OCI-LY1 (cell line): ENCODE measurements at regions not wholly inside any gene's neighbourhood (a gene's known extent, or its start where the extent isn't known, plus 50 kb on each side); places are given as distances from the start of the nearest gene placed in this dataset.

Experiments used
- CTCF ChIP-seq: fragments of 200-600 bp; sonication (generic), shearing (Covaris generic); IDR thresholded peaks from 2 replicates; pipeline ENCODE4 v1.5.1; 2017; ENCODE audit warnings: mild to moderate bottlenecking, antibody characterized with exemption, low read length, moderate library complexity, mixed read lengths
- EZH2 ChIP-seq: fragments of 200-600 bp; sonication (generic), shearing (Covaris generic); IDR thresholded peaks from 2 replicates; pipeline ENCODE4 v1.8.0; 2017; ENCODE audit warnings: borderline replicate concordance, mixed run types, mild to moderate bottlenecking, antibody characterized with exemption, low read length, moderate library complexity, mixed read lengths

GRCh38 chr1:14254251-14254650, 344.2 kb upstream of the KAZN start:
- TF ChIP-seq CTCF (no peak), EZH2 (no peak)
